Ramos (cell line): ENCODE measurements at regions not wholly inside any gene's neighbourhood (a gene's known extent, or its start where the extent isn't known, plus 50 kb on each side); places are given as distances from the start of the nearest gene placed in this dataset.

Experiments
- in situ Hi-C: fragments of 300-500 bp; cut with MboI; formaldehyde crosslinking; loops from one replicate; pipeline ENCODE4 v1.14.3; 2022; ENCODE audit warnings: low sequenced_read_pairs; ENCODE audit not compliant: unreplicated experiment

GRCh38 chr7:26508917-26509316 is 217.3 kb downstream of the SNX10 start:
- in situ Hi-C loops: loop anchor here (10.0 to 25.0 kb wide), 3 partner anchors 122 to 614 kb away; no protein-coding TSS in a partner anchor

DNA sequence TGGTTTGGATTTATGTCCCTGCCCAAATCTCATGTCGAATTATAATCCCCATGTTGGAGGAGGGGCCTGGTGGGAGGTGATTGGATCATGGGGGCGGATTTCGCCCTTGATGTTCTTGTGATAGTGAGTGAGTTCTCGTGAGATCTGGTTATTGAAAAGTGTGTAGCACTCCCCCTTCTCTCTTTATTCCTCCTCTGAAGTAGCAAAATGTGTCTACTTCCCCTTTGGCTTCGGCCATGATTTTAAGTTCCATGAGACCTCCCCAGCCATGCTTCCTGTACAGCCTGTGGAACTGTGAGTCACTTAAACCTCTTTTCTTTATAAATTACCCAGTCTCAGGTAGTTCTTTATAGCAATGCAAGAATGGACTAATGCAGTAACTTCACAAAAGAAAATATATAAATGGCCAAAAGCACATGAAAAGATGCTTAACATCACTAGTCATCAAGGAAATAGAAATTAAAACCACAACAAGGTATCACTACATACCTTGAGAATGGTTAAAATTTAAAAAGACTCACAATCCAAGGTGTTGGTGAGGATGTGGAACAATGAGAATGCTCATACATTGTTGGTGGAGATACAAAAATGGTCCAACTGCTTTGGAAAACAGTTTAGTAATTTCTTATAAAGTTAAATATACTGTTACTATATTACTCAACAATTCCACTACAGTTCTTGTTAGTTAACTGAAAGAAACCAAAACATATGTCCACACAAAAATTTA is 218.7 kb downstream of the SNX10 start:
- in situ Hi-C loops: loop anchor here (25.0 kb wide), 2 partner anchors 123 to 248 kb away; no protein-coding TSS in a partner anchor

GRCh38 chr7:26511866-26512265 is 220.2 kb downstream of the SNX10 start:
- in situ Hi-C loops: loop anchor here (25.0 kb wide), 2 partner anchors 125 to 250 kb away; no protein-coding TSS in a partner anchor

DNA sequence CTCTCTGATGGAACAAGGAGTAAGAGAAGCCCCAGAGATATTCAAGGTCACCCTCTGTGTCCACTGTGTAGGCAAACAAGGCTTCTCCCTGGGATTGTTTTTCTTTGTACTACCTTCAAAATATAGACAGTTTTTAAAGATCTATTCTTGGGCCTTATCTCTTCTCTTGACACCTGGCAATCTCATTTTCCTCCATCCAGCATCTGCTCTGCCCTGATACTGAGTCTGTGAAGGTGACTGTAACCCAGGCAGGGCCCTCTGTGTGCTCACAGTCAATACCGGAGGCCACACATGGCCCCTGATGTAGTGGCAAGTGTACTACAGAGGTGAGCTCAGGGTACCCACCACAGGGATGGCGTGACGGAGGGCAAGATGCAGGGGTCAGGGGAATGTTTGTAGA is 221.1 kb downstream of the SNX10 start:
- in situ Hi-C loops: loop anchor here (25.0 kb wide), 2 partner anchors 125 to 250 kb away; no protein-coding TSS in a partner anchor

GRCh38 chr7:26513948-26514347 is 222.3 kb downstream of the SNX10 start:
- in situ Hi-C loops: loop anchor here (25.0 kb wide), 2 partner anchors 127 to 252 kb away; no protein-coding TSS in a partner anchor

DNA sequence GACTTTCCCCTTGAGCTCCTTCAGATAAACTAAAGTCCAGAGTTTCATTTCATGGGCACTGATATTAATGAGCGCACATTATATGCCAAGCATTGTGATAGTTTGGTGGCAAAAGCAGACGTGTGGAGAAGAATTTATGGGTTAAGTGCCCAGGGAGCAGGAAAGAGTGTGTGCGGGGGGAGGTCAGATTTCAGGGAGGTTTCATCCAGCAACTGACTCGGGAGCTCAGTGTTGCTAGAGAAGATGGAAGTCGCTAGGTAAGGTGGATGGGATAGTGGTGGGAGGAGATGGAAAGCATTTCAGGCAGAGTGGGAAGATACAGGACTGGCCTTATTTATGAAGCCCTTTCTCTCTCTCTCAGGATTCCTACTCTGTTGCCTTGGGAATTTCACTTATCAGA is 223.0 kb downstream of the SNX10 start:
- in situ Hi-C loops: loop anchor here (25.0 kb wide), 2 partner anchors 127 to 252 kb away; no protein-coding TSS in a partner anchor

DNA sequence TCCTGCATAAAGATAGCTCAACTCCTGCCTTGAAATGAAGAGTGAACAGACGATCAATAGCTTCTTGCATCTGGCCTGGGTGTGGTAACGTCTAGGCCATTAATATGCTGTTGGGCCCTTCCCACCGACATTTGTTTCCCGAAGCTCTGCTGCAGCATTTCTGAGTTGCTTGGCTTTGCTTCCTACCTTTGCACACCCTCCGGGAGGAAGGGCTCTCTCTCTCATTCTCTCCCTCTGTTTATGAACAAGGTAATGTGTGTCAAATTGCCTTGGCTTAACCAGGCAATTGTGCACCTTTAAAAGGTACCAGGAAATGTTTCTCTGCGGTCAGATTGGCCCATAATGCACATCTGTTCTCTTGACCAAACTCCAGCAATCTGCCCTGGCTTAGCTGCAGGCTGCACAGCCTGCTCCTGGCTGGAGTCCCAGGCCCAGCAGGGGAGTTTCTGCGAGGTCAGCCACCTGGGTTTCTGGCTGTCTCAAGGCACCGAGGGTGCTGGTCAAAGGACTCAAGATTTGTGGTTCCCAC is 223.7 kb downstream of the SNX10 start:
- in situ Hi-C loops: loop anchor here (25.0 kb wide), 2 partner anchors 128 to 253 kb away; no protein-coding TSS in a partner anchor

DNA sequence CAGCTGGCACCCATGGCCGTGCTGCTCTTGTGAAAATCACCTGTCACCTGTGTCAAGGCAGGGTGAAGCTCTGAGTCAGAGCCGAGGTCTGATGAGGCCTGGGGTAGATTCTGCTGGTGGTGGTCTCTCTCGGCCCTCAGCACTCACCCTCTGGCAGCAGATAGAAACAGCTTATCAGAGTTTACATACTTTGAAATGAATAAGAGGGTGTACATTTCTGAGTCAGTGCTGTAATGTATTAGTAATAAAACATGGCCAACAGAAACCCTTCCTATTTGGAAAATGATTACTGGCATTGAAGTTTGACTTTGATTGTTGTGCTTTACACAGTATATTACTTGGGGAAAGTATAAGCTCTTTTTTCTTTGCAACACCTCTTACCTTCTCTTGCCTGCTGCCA is 228.8 kb downstream of the SNX10 start:
- in situ Hi-C loops: loop anchor here (25.0 kb wide), 2 partner anchors 133 to 258 kb away; no protein-coding TSS in a partner anchor

- in situ Hi-C loops: loop anchor here (25.0 kb wide), 2 partner anchors 135 to 260 kb away; no protein-coding TSS in a partner anchor
These were observed 231.0 kb downstream of the SNX10 start for GRCh38 chr7:26522633-26523032.

DNA sequence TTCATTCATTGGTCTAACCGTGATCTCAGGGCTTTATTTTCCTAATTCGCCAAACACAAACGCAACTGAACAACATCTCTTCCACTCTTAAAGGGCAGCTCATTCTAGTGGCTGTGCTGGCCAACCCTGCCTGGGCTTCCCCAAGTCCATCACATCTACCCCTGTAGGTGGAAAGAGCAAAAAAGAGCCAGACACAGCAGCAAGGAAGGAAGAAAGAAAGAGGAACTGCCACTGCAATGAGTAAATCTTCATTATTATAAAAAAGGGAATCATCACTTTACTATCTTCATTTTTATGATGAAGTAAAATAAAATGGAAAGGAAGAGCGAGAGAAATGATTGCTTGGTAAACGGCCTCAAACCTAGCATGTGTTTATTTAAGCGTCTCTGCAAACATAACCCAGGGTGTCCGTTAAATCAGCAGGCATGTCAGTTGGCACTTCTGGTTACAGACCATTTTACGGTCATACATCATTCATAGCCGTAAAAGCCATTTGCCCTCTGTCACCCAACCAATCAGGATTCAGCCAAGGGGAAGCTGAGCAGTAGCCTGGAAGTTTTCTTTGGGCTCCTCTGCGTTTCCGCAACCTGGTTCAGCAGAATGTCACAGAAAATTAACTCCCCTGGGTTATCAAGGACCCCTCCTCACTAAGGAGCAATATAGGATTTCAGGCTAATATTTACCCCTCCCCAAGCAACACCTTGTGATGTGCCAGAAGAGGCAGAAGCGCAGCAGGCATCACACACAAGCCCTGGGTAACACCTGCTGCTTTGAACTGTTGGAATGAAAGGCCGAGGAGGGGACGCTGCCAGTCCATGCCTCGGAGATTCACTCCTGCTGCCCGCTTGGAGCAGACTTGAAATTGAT is 234.0 kb downstream of the SNX10 start:
- in situ Hi-C loops: no loop called here

- in situ Hi-C loops: no loop called here
These were observed 234.6 kb downstream of the SNX10 start for GRCh38 chr7:26526265-26526587.

- in situ Hi-C loops: no loop called here
These were observed 240.3 kb downstream of the SNX10 start for GRCh38 chr7:26531926-26532325.

DNA sequence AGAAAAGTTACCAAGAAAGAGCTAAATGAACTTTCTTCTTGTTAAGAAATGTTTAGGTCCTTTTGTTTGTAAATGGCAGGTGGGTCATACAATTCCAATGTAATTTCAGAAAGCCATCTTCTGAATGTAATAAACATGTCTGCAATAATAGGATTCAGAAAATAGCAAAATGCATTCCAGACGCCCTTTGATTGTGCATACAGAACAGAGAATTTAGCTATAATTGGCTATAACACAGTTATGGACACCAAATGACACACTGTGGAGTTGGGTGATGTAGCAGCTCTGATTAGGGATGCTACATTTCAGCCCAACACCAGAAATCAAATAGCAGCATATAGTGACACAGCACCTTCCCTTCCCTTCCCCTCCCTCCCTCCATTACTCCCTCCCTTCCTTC is 240.8 kb downstream of the SNX10 start:
- in situ Hi-C loops: no loop called here

DNA sequence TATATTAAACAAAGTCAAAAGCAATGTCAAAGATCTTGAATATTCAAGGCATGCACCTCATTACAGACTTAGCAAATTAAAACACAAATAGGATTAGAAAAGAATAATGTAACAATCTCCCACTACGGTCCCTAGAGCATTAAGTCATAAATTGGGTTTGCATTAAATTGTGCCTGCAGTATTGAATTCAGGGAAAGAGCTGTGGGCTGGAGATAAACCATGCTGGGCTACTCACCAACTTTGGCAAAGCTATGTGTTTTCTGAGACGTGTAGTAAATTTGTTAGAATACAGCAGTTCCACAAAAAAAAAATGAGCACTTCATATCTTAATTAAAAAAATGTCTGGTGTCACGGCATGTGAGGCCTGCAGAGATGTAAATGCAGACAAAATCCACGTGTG is 241.6 kb downstream of the SNX10 start:
- in situ Hi-C loops: no loop called here

- in situ Hi-C loops: no loop called here
These were observed 243.2 kb downstream of the SNX10 start for GRCh38 chr7:26534649-26535482.

GRCh38 chr7:26535483-26536007 is 243.9 kb downstream of the SNX10 start:
- in situ Hi-C loops: no loop called here

GRCh38 chr7:26538216-26538615 is 246.6 kb downstream of the SNX10 start:
- in situ Hi-C loops: no loop called here

GRCh38 chr7:26538689-26539088 is 247.0 kb downstream of the SNX10 start:
- in situ Hi-C loops: no loop called here

GRCh38 chr7:26543340-26543739 is 251.7 kb downstream of the SNX10 start:
- in situ Hi-C loops: no loop called here

- in situ Hi-C loops: no loop called here
These were observed 252.3 kb downstream of the SNX10 start for GRCh38 chr7:26543951-26544350.
